C1 segment of cervical spinal cord (tissue), 14 donors: ENCODE measurements at regions not wholly inside any gene's neighbourhood (a gene's known extent, or its start where the extent isn't known, plus 50 kb on each side); places are given as distances from the start of the nearest gene placed in this dataset.

Experiments
- DNase-seq, 14 donors: peaks; one replicate each; lab custom pipeline; 2025; lab: John Stamatoyannopoulos, UW

- no peak for DNase-seq
Measured at GRCh38 chr10:61356354-61356753, 96.8 kb downstream of the TMEM26 start.

GRCh38 chr10:61355211-61355610, 98.0 kb downstream of the TMEM26 start:
- no peak for DNase-seq

GRCh38 chr10:61354401-61354975, 98.7 kb downstream of the TMEM26 start:
- no peak for DNase-seq

- DNase-seq = no peak
Measured at GRCh38 chr10:61350794-61351193, 102.4 kb downstream of the TMEM26 start.

GRCh38 chr10:61350068-61350467, 103.1 kb downstream of the TMEM26 start:
- DNase-seq = no peak

GRCh38 chr10:61346796-61347413, 106.3 kb downstream of the TMEM26 start:
- no peak for DNase-seq

- no peak for DNase-seq
Measured at GRCh38 chr10:61343796-61344195, 109.4 kb downstream of the TMEM26 start.

- DNase-seq = no peak
Measured at GRCh38 chr10:61342858-61343572, 110.2 kb downstream of the TMEM26 start.

GRCh38 chr10:61341008-61341407, 112.2 kb downstream of the TMEM26 start:
- no peak for DNase-seq

- DNase-seq = no peak
Measured at GRCh38 chr10:61338146-61338545, 115.0 kb downstream of the TMEM26 start.

- DNase-seq = no peak
Measured at GRCh38 chr10:61337741-61338140, 115.4 kb downstream of the TMEM26 start.

GRCh38 chr10:61336831-61337230, 116.3 kb downstream of the TMEM26 start:
- no peak for DNase-seq

- no peak for DNase-seq
Measured at GRCh38 chr10:61335359-61335758, 117.8 kb downstream of the TMEM26 start.

- DNase-seq = no peak
Measured at GRCh38 chr10:61332581-61332980, 120.6 kb downstream of the TMEM26 start.

GRCh38 chr10:61330669-61331068, 122.5 kb downstream of the TMEM26 start:
- DNase-seq = no peak

- DNase-seq = no peak
Measured at GRCh38 chr10:61329854-61330253, 123.3 kb downstream of the TMEM26 start.

- no peak for DNase-seq
Measured at GRCh38 chr10:61325223-61325960, 127.8 kb downstream of the TMEM26 start.

GRCh38 chr10:61323726-61324125, 129.5 kb downstream of the TMEM26 start:
- DNase-seq = no peak

GRCh38 chr10:61321041-61321857, 131.9 kb downstream of the TMEM26 start:
- no peak for DNase-seq

- DNase-seq = no peak
Measured at GRCh38 chr10:61320257-61320587, 133.0 kb downstream of the TMEM26 start.

- DNase-seq = no peak
Measured at GRCh38 chr10:61319386-61320256, 133.6 kb downstream of the TMEM26 start.
